IMR-90 (cell line): ENCODE measurements at regions not wholly inside any gene's neighbourhood (a gene's known extent, or its start where the extent isn't known, plus 50 kb on each side); places are given as distances from the start of the nearest gene placed in this dataset.

Experiments
- BHLHE40 ChIP-seq: fragments of 150-350 bp; IDR thresholded peaks from 2 replicates; pipeline ENCODE4 v1.6.1; 2016; ENCODE audit warnings: mild to moderate bottlenecking, low read depth, low read length
- CEBPB ChIP-seq: IDR thresholded peaks from 2 replicates; pipeline ENCODE4 v1.6.1; 2012; ENCODE audit warnings: low read depth, low read length, improper control_type of control experiment
- CHD1 ChIP-seq: IDR thresholded peaks from 2 replicates; pipeline ENCODE4 v1.6.1; 2012; ENCODE audit warnings: low read depth, low read length, improper control_type of control experiment
- CTCF ChIP-seq: conservative IDR thresholded peaks from 2 replicates; pipeline ENCODE4 v1.5.1; 2012; ENCODE audit warnings: mild to moderate bottlenecking, low read depth, low read length, improper control_type of control experiment
- ELK1 ChIP-seq: fragments of 150-350 bp; IDR thresholded peaks from 2 replicates; pipeline ENCODE4 v1.6.1; 2016; ENCODE audit warnings: low read depth, mild to moderate bottlenecking, low read length, moderate library complexity, borderline replicate concordance
- MAZ ChIP-seq: IDR thresholded peaks from 2 replicates; pipeline ENCODE4 v1.6.1; 2012; ENCODE audit warnings: low read depth, mild to moderate bottlenecking, low read length, improper control_type of control experiment, moderate library complexity, borderline replicate concordance
- MXI1 ChIP-seq: IDR thresholded peaks from 2 replicates; pipeline ENCODE4 v1.6.1; 2012; ENCODE audit warnings: low read depth, mild to moderate bottlenecking, low read length, moderate library complexity, borderline replicate concordance
- NFE2L2 ChIP-seq: fragments of 150-350 bp; IDR thresholded peaks from 2 replicates; pipeline ENCODE4 v1.6.1; 2016; ENCODE audit warnings: low read depth, mild to moderate bottlenecking, low read length
- POLR2A ChIP-seq: IDR thresholded peaks from 2 replicates; pipeline ENCODE4 v1.6.1; 2012; ENCODE audit warnings: mild to moderate bottlenecking, low read depth, low read length
- RAD21 ChIP-seq: IDR thresholded peaks from 2 replicates; pipeline ENCODE4 v1.6.1; 2012; ENCODE audit warnings: low read length, improper control_type of control experiment
- RCOR1 ChIP-seq: IDR thresholded peaks from 2 replicates; pipeline ENCODE4 v1.6.1; 2012; ENCODE audit warnings: mild to moderate bottlenecking, low read length, improper control_type of control experiment; ENCODE audit not compliant: insufficient replicate concordance
- RFX5 ChIP-seq: IDR thresholded peaks from 2 replicates; pipeline ENCODE4 v1.8.0; 2012; ENCODE audit warnings: low read depth, mild to moderate bottlenecking, low read length, moderate library complexity
- SMC3 ChIP-seq: fragments of 150-350 bp; IDR thresholded peaks from 2 replicates; pipeline ENCODE4 v1.6.1; 2016; ENCODE audit warnings: low read depth, mild to moderate bottlenecking, antibody characterized with exemption, low read length, moderate library complexity
- USF2 ChIP-seq: fragments of 150-350 bp; IDR thresholded peaks from 2 replicates; pipeline ENCODE4 v1.6.1; 2017; ENCODE audit warnings: mild to moderate bottlenecking, antibody characterized with exemption, low read length, low read depth

- TF ChIP-seq CTCF (no peak), POLR2A (no peak), ELK1 (no peak), CEBPB (no peak), USF2 (no peak), RAD21 (no peak), CHD1 (no peak), RFX5 (no peak), BHLHE40 (no peak), MXI1 (no peak), MAZ (no peak), RCOR1 (no peak), SMC3 (no peak), NFE2L2 (no peak)
Observed at GRCh38 chr13:36550177-36550576, 117.9 kb downstream of the CCNA1 start.
